Esophagus muscularis mucosa (tissue), 4 donors: ENCODE measurements at regions not wholly inside any gene's neighbourhood (a gene's known extent, or its start where the extent isn't known, plus 50 kb on each side); places are given as distances from the start of the nearest gene placed in this dataset.

ENCODE experiments used
- CTCF ChIP-seq, 3 experiments: fragments of 200-600 bp in 2 of 3; fragments of 450-650 bp in 1 of 3; sonication (generic) in 2 of 3; IDR thresholded peaks; one replicate each; pipeline ENCODE4 v1.5.1; 2017 to 2019; ENCODE audit warnings: antibody characterized with exemption in 3 of 3, mild to moderate bottlenecking in 2 of 3, moderate library complexity in 1 of 3
- EP300 ChIP-seq: sonication (generic); formaldehyde crosslinking; IDR thresholded peaks from one replicate; pipeline ENCODE4 v1.6.1; 2017; ENCODE audit warnings: antibody characterized with exemption
- POLR2A ChIP-seq: fragments of 450-650 bp; IDR thresholded peaks from one replicate; pipeline ENCODE4 v1.6.1; 2017; ENCODE audit warnings: antibody characterized with exemption, moderate library complexity, mild to moderate bottlenecking, low read depth
- POLR2AphosphoS5 ChIP-seq, 2 donors: sonication (generic); formaldehyde crosslinking; IDR thresholded peaks; one replicate each; pipeline ENCODE4 v1.6.1; 2017; ENCODE audit warnings: antibody characterized with exemption in 2 of 2

GRCh38 chr11:81602508-81602907 is 1131.2 kb downstream of the FAM181B start:
- TF ChIP-seq CTCF (IDR thresholded peaks at IDR 0.05) = no peak
- TF ChIP-seq POLR2AphosphoS5 (IDR thresholded peaks at IDR 0.05) = no peak
- TF ChIP-seq POLR2A = no peak
- no peak for TF ChIP-seq EP300
